ENCODE measurements at regions not wholly inside any gene's neighbourhood (a gene's known extent, or its start where the extent isn't known, plus 50 kb on each side); places are given as distances from the start of the nearest gene placed in this dataset.

GRCh38 chr4:62191451-62192240 is 991.5 kb downstream of the ADGRL3 start:
- no peak for TF ChIP-seq POLR2A (IDR thresholded peaks at IDR 0.05; ENCODE audit: low read depth, low read length)
- no peak for TF ChIP-seq TAF1 (IDR thresholded peaks at IDR 0.05; ENCODE audit: borderline replicate concordance, low read depth, low read length)
- no peak for DNase-seq (ENCODE audit: insufficient read length)
- no peak for FAIRE-seq

- TF ChIP-seq TAF1 (IDR thresholded peaks at IDR 0.05; ENCODE audit: borderline replicate concordance, low read depth, low read length) (no peak), POLR2AphosphoS5 (IDR thresholded peaks at IDR 0.05; ENCODE audit: low read depth, low read length) (no peak), POLR2A (IDR thresholded peaks at IDR 0.05; ENCODE audit: low read depth, low read length) (no peak)
- FAIRE-seq (no peak), DNase-seq (ENCODE audit: insufficient read length) (no peak)
These were observed 970.1 kb downstream of the ADGRL3 start for GRCh38 chr4:62170235-62170634.

GRCh38 chr4:62168681-62169080 is 968.6 kb downstream of the ADGRL3 start:
- no peak for FAIRE-seq

GRCh38 chr4:62162606-62163005 is 962.5 kb downstream of the ADGRL3 start:
- FAIRE-seq (no peak), DNase-seq (ENCODE audit: insufficient read length) (no peak)
- no peak for TF ChIP-seq POLR2A (IDR thresholded peaks at IDR 0.05; ENCODE audit: low read depth, low read length)
- no peak for TF ChIP-seq TAF1 (IDR thresholded peaks at IDR 0.05; ENCODE audit: borderline replicate concordance, low read depth, low read length)
- TF ChIP-seq POLR2AphosphoS5 (IDR thresholded peaks at IDR 0.05; ENCODE audit: low read depth, low read length): no peak

More at GRCh38 chr4:62168681-62169080, 968.6 kb downstream of the ADGRL3 start:
- TF ChIP-seq POLR2AphosphoS5 (IDR thresholded peaks at IDR 0.05; ENCODE audit: low read depth, low read length) (no peak), TAF1 (IDR thresholded peaks at IDR 0.05; ENCODE audit: borderline replicate concordance, low read depth, low read length) (no peak), POLR2A (IDR thresholded peaks at IDR 0.05; ENCODE audit: low read depth, low read length) (no peak)
- no peak for DNase-seq (ENCODE audit: insufficient read length)

GRCh38 chr4:62161446-62161845 is 961.3 kb downstream of the ADGRL3 start:
- FAIRE-seq: no peak
- DNase-seq (ENCODE audit: insufficient read length): no peak
- TF ChIP-seq POLR2AphosphoS5 (IDR thresholded peaks at IDR 0.05; ENCODE audit: low read depth, low read length): no peak

GRCh38 chr4:62159876-62160275 is 959.8 kb downstream of the ADGRL3 start:
- no peak for FAIRE-seq

GRCh38 chr4:62159306-62159705 is 959.2 kb downstream of the ADGRL3 start:
- FAIRE-seq (no peak), DNase-seq (ENCODE audit: insufficient read length) (no peak)
- TF ChIP-seq POLR2A (IDR thresholded peaks at IDR 0.05; ENCODE audit: low read depth, low read length) (no peak), TAF1 (IDR thresholded peaks at IDR 0.05; ENCODE audit: borderline replicate concordance, low read depth, low read length) (no peak), POLR2AphosphoS5 (IDR thresholded peaks at IDR 0.05; ENCODE audit: low read depth, low read length) (no peak)

More at GRCh38 chr4:62159876-62160275, 959.8 kb downstream of the ADGRL3 start:
- DNase-seq (ENCODE audit: insufficient read length): no peak
- TF ChIP-seq POLR2A (IDR thresholded peaks at IDR 0.05; ENCODE audit: low read depth, low read length) (no peak), POLR2AphosphoS5 (IDR thresholded peaks at IDR 0.05; ENCODE audit: low read depth, low read length) (no peak), TAF1 (IDR thresholded peaks at IDR 0.05; ENCODE audit: borderline replicate concordance, low read depth, low read length) (no peak)

GRCh38 chr4:62156205-62156604 is 956.1 kb downstream of the ADGRL3 start:
- TF ChIP-seq TAF1 (IDR thresholded peaks at IDR 0.05; ENCODE audit: borderline replicate concordance, low read depth, low read length) (no peak), POLR2AphosphoS5 (IDR thresholded peaks at IDR 0.05; ENCODE audit: low read depth, low read length) (no peak), POLR2A (IDR thresholded peaks at IDR 0.05; ENCODE audit: low read depth, low read length) (no peak)
- DNase-seq (ENCODE audit: insufficient read length) (no peak), FAIRE-seq (no peak)

GRCh38 chr4:62145276-62145675 is 945.1 kb downstream of the ADGRL3 start:
- FAIRE-seq (no peak), DNase-seq (ENCODE audit: insufficient read length) (no peak)
- TF ChIP-seq POLR2AphosphoS5 (IDR thresholded peaks at IDR 0.05; ENCODE audit: low read depth, low read length) (no peak), POLR2A (IDR thresholded peaks at IDR 0.05; ENCODE audit: low read depth, low read length) (no peak), TAF1 (IDR thresholded peaks at IDR 0.05; ENCODE audit: borderline replicate concordance, low read depth, low read length) (no peak)

- TF ChIP-seq POLR2AphosphoS5 (IDR thresholded peaks at IDR 0.05; ENCODE audit: low read depth, low read length) (no peak), POLR2A (IDR thresholded peaks at IDR 0.05; ENCODE audit: low read depth, low read length) (no peak), TAF1 (IDR thresholded peaks at IDR 0.05; ENCODE audit: borderline replicate concordance, low read depth, low read length) (no peak)
- DNase-seq (ENCODE audit: insufficient read length) (no peak), FAIRE-seq (no peak)
These were observed 944.3 kb downstream of the ADGRL3 start for GRCh38 chr4:62144431-62144830.

GRCh38 chr4:62135565-62136156 is 935.5 kb downstream of the ADGRL3 start:
- FAIRE-seq (no peak), DNase-seq (ENCODE audit: insufficient read length) (no peak)
- TF ChIP-seq TAF1 (IDR thresholded peaks at IDR 0.05; ENCODE audit: borderline replicate concordance, low read depth, low read length) (no peak), POLR2AphosphoS5 (IDR thresholded peaks at IDR 0.05; ENCODE audit: low read depth, low read length) (no peak), POLR2A (IDR thresholded peaks at IDR 0.05; ENCODE audit: low read depth, low read length) (no peak)

GRCh38 chr4:62133977-62134376 is 933.9 kb downstream of the ADGRL3 start:
- FAIRE-seq: no peak
- TF ChIP-seq POLR2AphosphoS5 (IDR thresholded peaks at IDR 0.05; ENCODE audit: low read depth, low read length): no peak
- TF ChIP-seq TAF1 (IDR thresholded peaks at IDR 0.05; ENCODE audit: borderline replicate concordance, low read depth, low read length): no peak
- no peak for TF ChIP-seq POLR2A (IDR thresholded peaks at IDR 0.05; ENCODE audit: low read depth, low read length)
- DNase-seq (ENCODE audit: insufficient read length): no peak
